Loucy (cell line): ENCODE measurements at regions not wholly inside any gene's neighbourhood (a gene's known extent, or its start where the extent isn't known, plus 50 kb on each side); places are given as distances from the start of the nearest gene placed in this dataset.
"Not testable (repeated sequence)": the region's sequence is repeated elsewhere in the genome, so short reads cannot be mapped to it uniquely, and the experiment has no call there.

Source experiments
- H2AFZ ChIP-seq: fragments of 200-600 bp; sonication (generic); 2 replicates; pipeline ENCODE4 v1.6.0; 2016; ENCODE audit warnings: antibody characterized with exemption, mild to moderate bottlenecking, low read length, moderate library complexity
- H3F3A ChIP-seq: fragments of 200-600 bp; 2 replicates; pipeline ENCODE4 v1.6.0; 2016; ENCODE audit warnings: antibody characterized with exemption, low read depth, mild to moderate bottlenecking
- H3K27me3 ChIP-seq: fragments of 200-600 bp; sonication (generic); 2 replicates; pipeline ENCODE4 v1.6.1; 2014; ENCODE audit warnings: low read length, mild to moderate bottlenecking; ENCODE audit not compliant: insufficient read depth, poor library complexity, severe bottlenecking
- H3K36me3 ChIP-seq: fragments of 200-600 bp; sonication (generic); 2 replicates; pipeline ENCODE4 v1.6.1; 2016; ENCODE audit warnings: low read length; ENCODE audit not compliant: insufficient read depth
- H3K4me1 ChIP-seq: fragments of 200-600 bp; sonication (generic); 2 replicates; pipeline ENCODE4 v1.5.1; 2014; ENCODE audit warnings: low read length, mild to moderate bottlenecking; ENCODE audit not compliant: insufficient read depth, poor library complexity, severe bottlenecking
- H3K4me2 ChIP-seq: fragments of 200-600 bp; sonication (generic); 2 replicates; pipeline ENCODE4 v1.6.0; 2014; ENCODE audit warnings: antibody characterized with exemption, low read length, low read depth, mild to moderate bottlenecking; ENCODE audit not compliant: poor library complexity, severe bottlenecking
- H3K4me3 ChIP-seq: fragments of 200-600 bp; sonication (generic); 2 replicates; pipeline ENCODE4 v1.5.1; 2014; ENCODE audit warnings: low read length, mild to moderate bottlenecking, mixed read lengths; ENCODE audit not compliant: poor library complexity, severe bottlenecking
- H3K79me2 ChIP-seq: fragments of 200-600 bp; sonication (generic); 2 replicates; pipeline ENCODE4 v1.6.1; 2014; ENCODE audit warnings: low read length; ENCODE audit not compliant: insufficient read depth
- H3K9ac ChIP-seq: fragments of 200-600 bp; sonication (generic); 2 replicates; pipeline ENCODE4 v1.6.0; 2014; ENCODE audit warnings: mild to moderate bottlenecking, low read depth, low read length, moderate library complexity; ENCODE audit not compliant: poor library complexity, severe bottlenecking
- H3K9me2 ChIP-seq: fragments of 200-600 bp; sonication (generic); replicated peaks from 2 replicates; pipeline ENCODE4 v1.6.1; 2016; ENCODE audit warnings: low read depth, low read length, mixed read lengths
- H3K9me3 ChIP-seq: fragments of 200-600 bp; sonication (generic); 2 replicates; pipeline ENCODE4 v1.6.1; 2014; ENCODE audit warnings: mild to moderate bottlenecking, antibody characterized with exemption, low read length, low read depth; ENCODE audit not compliant: insufficient read depth
- H4K20me1 ChIP-seq: fragments of 200-600 bp; sonication (generic); 2 replicates; pipeline ENCODE4 v1.6.0; 2014; ENCODE audit warnings: antibody characterized with exemption, low read length, mild to moderate bottlenecking; ENCODE audit not compliant: insufficient read depth, poor library complexity, severe bottlenecking
- EZH2phosphoT487 ChIP-seq: fragments of 200-600 bp; IDR thresholded peaks from 2 replicates; pipeline ENCODE4 v1.6.1; 2018; ENCODE audit warnings: antibody characterized with exemption, mild to moderate bottlenecking, moderate library complexity, borderline replicate concordance
- TF ChIP-seq, protein P1 (sequence below): fragments of 200-600 bp; sonication (generic); conservative IDR thresholded peaks from 2 replicates; pipeline ENCODE4 v1.5.1; 2014; ENCODE audit warnings: mild to moderate bottlenecking, antibody characterized with exemption, low read length

DNA sequence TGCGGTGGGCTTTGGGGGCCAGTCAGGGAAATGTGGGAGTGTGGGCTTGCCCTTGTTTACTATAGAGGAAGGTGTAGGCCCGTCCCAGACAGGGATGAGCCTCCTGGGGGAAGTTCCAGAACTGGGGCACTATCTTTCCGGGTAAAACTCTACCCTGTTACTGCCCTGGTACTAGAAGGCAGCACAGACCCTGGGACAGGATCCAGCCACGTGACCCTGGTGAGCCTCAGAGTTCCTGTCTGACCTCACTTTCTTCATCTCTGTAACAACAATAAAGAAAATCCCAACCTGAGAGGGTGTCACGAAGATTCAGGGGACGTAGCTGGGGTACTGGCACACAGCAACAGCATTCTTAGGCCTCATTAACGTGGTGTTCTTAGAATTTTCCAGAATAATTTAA is 239.6 kb upstream of the FOXF1 start:
- Histone ChIP-seq H3K9me3 (no peaks in the 10 kb centered on the region), H3K36me3 (no peaks in the 10 kb centered on the region), H3K4me1 (no peaks in the 10 kb centered on the region), H3K79me2 (no peaks in the 10 kb centered on the region), H3K9ac (no peak overlapping the region), H3K4me2 (no peak overlapping the region), H3K9me2 (no peaks in the 10 kb centered on the region), H4K20me1 (no peaks in the 10 kb centered on the region), H3F3A (no peaks in the 10 kb centered on the region), H3K27me3 (no peaks in the 10 kb centered on the region), H2AFZ (no peak overlapping the region), H3K4me3 (no peak overlapping the region)
- TF ChIP-seq EZH2phosphoT487: no peak
- TF ChIP-seq, protein P1, sequence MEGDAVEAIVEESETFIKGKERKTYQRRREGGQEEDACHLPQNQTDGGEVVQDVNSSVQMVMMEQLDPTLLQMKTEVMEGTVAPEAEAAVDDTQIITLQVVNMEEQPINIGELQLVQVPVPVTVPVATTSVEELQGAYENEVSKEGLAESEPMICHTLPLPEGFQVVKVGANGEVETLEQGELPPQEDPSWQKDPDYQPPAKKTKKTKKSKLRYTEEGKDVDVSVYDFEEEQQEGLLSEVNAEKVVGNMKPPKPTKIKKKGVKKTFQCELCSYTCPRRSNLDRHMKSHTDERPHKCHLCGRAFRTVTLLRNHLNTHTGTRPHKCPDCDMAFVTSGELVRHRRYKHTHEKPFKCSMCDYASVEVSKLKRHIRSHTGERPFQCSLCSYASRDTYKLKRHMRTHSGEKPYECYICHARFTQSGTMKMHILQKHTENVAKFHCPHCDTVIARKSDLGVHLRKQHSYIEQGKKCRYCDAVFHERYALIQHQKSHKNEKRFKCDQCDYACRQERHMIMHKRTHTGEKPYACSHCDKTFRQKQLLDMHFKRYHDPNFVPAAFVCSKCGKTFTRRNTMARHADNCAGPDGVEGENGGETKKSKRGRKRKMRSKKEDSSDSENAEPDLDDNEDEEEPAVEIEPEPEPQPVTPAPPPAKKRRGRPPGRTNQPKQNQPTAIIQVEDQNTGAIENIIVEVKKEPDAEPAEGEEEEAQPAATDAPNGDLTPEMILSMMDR: no peak

DNA sequence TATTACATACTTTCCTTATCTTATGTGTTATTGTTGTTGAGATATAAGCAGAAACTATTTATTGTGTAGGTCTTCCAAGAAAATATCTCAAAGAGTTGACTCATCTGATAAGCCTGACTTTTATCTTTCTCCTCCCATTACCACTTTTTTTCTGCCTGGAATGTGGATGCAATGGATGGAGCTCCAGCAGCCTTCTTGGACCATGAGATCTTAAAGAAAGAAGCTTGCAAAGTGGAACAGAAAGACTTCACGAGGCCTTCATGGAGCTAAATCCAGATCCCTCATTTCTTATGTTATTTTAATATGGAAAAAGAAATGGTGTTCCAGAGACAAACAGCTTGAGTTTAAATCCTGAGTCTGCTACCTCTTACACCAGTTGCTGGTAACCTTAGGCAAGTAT is 237.6 kb upstream of the FOXF1 start:
- no peaks in the 10 kb centered on the region for H3K9me2 ChIP-seq
- H3K36me3 ChIP-seq: no peaks in the 10 kb centered on the region
- H3K27me3 ChIP-seq: no peaks in the 10 kb centered on the region
- H4K20me1 ChIP-seq: no peaks in the 10 kb centered on the region
- no peaks in the 10 kb centered on the region for H3K4me1 ChIP-seq
- no peaks in the 10 kb centered on the region for H3K79me2 ChIP-seq
- no peak overlapping the region for H3K4me3 ChIP-seq
- no peaks in the 10 kb centered on the region for H3K9me3 ChIP-seq
- H2AFZ ChIP-seq: no peak overlapping the region
- H3K4me2 ChIP-seq: no peak overlapping the region
- TF ChIP-seq, protein P1: no peak
- no peak for TF ChIP-seq EZH2phosphoT487
- no peak overlapping the region for H3K9ac ChIP-seq
- H3F3A ChIP-seq: no peaks in the 10 kb centered on the region

DNA sequence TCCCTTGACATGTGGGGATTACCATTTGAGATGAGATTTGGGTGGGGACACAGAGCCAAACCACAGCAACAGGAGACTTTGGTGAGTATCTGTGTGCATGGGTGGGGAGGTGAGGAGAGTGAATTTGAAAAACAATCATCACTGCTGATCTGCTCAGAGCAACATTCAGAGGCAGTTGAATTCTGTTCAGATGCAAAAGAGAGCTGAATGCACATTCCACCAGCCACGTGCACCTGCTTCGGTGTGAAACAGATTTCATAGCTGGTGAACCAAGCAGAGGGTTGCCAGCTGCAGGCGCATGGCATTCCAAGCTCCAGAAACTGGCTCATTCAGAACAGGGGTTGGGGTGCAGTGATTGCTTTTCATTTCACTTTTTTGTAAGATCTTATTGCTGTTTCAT is 233.1 kb upstream of the FOXF1 start:
- Histone ChIP-seq H3K4me2 (no peak overlapping the region), H4K20me1 (no peaks in the 10 kb centered on the region), H3K27me3 (no peaks in the 10 kb centered on the region), H2AFZ (no peak overlapping the region), H3K36me3 (no peaks in the 10 kb centered on the region), H3K9me2 (no peaks in the 10 kb centered on the region), H3K4me3 (no peak overlapping the region), H3K9ac (no peak overlapping the region), H3K4me1 (no peaks in the 10 kb centered on the region), H3F3A (no peaks in the 10 kb centered on the region), H3K79me2 (no peaks in the 10 kb centered on the region), H3K9me3 (no peaks in the 10 kb centered on the region; the same call in 1 of the 2 replicates)
- TF ChIP-seq, protein P1: no peak
- TF ChIP-seq EZH2phosphoT487: no peak

DNA sequence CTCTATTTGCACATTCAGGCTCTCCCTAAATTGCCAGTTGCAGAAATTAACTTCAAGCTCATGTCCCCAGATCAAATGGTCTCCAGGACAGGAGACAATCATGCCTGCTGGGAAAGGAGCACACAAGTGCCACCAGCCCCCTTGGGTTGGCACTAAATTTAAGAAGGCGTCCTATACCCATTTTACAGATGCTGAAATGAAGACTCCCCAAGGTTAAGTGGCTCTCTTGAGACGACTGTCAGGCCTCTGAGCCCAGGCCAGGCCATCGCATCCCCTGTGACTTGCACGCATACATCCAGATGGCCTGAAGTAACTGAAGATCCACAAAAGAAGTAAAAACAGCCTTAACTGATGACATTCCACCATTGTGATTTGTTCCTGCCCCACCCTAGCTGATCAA is 232.5 kb upstream of the FOXF1 start:
- not testable (repeated sequence) for H3K9ac ChIP-seq, H3K79me2 ChIP-seq, H3K4me2 ChIP-seq, H4K20me1 ChIP-seq, H3K36me3 ChIP-seq, H3K4me1 ChIP-seq, H3K4me3 ChIP-seq, H3K9me2 ChIP-seq, H3F3A ChIP-seq, H3K9me3 ChIP-seq, H3K27me3 ChIP-seq, H2AFZ ChIP-seq
